NCI-H1694 (cell line): ENCODE measurements at regions not wholly inside any gene's neighbourhood (a gene's known extent, or its start where the extent isn't known, plus 50 kb on each side); places are given as distances from the start of the nearest gene placed in this dataset.
"Not testable (repeated sequence)": the region's sequence is repeated elsewhere in the genome, so short reads cannot be mapped to it uniquely, and the experiment has no call there.

Source experiments
- DNase-seq: peaks from one replicate; lab custom pipeline; 2025; lab: John Stamatoyannopoulos, UW

- no peak for DNase-seq
These were observed 251.9 kb downstream of the SOD2 start for GRCh38 chr6:159440911-159441703.

- no peak for DNase-seq
These were observed 252.7 kb downstream of the SOD2 start for GRCh38 chr6:159440349-159440748.

GRCh38 chr6:159439651-159440050 is 253.4 kb downstream of the SOD2 start:
- DNase-seq, result no peak

GRCh38 chr6:159438106-159438505 is 254.9 kb downstream of the SOD2 start:
- DNase-seq, result no peak

GRCh38 chr6:159436581-159436980 is 256.5 kb downstream of the SOD2 start:
- DNase-seq, result no peak

- DNase-seq, result no peak
These were observed 257.3 kb downstream of the SOD2 start for GRCh38 chr6:159435701-159436100.

GRCh38 chr6:159434410-159434809 is 258.6 kb downstream of the SOD2 start:
- DNase-seq, result no peak

- no peak for DNase-seq
These were observed 259.5 kb downstream of the SOD2 start for GRCh38 chr6:159433550-159433949.

- DNase-seq, result no peak
These were observed 261.3 kb downstream of the SOD2 start for GRCh38 chr6:159431750-159432149.

GRCh38 chr6:159430323-159430722 is 261.1 kb downstream of the FNDC1 start:
- DNase-seq, result no peak

- DNase-seq, result no peak
These were observed 260.2 kb downstream of the FNDC1 start for GRCh38 chr6:159429433-159429832.

- DNase-seq, result no peak
These were observed 258.6 kb downstream of the FNDC1 start for GRCh38 chr6:159427771-159428170.

GRCh38 chr6:159427335-159427734 is 258.1 kb downstream of the FNDC1 start:
- no peak for DNase-seq

GRCh38 chr6:159425421-159425820 is 256.2 kb downstream of the FNDC1 start:
- DNase-seq, result no peak

GRCh38 chr6:159422041-159422984 is 253.1 kb downstream of the FNDC1 start:
- no peak for DNase-seq

- no peak for DNase-seq
These were observed 252.4 kb downstream of the FNDC1 start for GRCh38 chr6:159421586-159421985.

GRCh38 chr6:159418997-159419396 is 249.8 kb downstream of the FNDC1 start:
- no peak for DNase-seq

- no peak for DNase-seq
These were observed 247.8 kb downstream of the FNDC1 start for GRCh38 chr6:159416891-159417560.

- no peak for DNase-seq
These were observed 246.3 kb downstream of the FNDC1 start for GRCh38 chr6:159415540-159415939.

- DNase-seq, result no peak
These were observed 245.5 kb downstream of the FNDC1 start for GRCh38 chr6:159414711-159415110.

- not testable (repeated sequence) for DNase-seq
These were observed 238.1 kb downstream of the FNDC1 start for GRCh38 chr6:159407211-159407780.

GRCh38 chr6:159404296-159404695 is 235.1 kb downstream of the FNDC1 start:
- DNase-seq, result no peak
